ENCODE measurements at regions not wholly inside any gene's neighbourhood (a gene's known extent, or its start where the extent isn't known, plus 50 kb on each side); places are given as distances from the start of the nearest gene placed in this dataset.

GRCh38 chr6:168961264-168961656, 292.4 kb downstream of the THBS2 start:
- no peak for TF ChIP-seq CTCF (IDR thresholded peaks at IDR 0.05)
- no peak for TF ChIP-seq MYC (IDR thresholded peaks at IDR 0.05; ENCODE audit: borderline replicate concordance, low read length)
- TF ChIP-seq JUN (IDR thresholded peaks at IDR 0.05), result no peak
- TF ChIP-seq POLR2A (IDR thresholded peaks at IDR 0.05; ENCODE audit: low read length), result no peak
- TF ChIP-seq USF2 (IDR thresholded peaks at IDR 0.05), result no peak
- no peak for TF ChIP-seq MAX (IDR thresholded peaks at IDR 0.05)
- no peak for TF ChIP-seq HMGXB4 (CRISPR knock-in tag; IDR thresholded peaks at IDR 0.05; ENCODE audit: borderline replicate concordance)
- no peak for TF ChIP-seq MAFK (IDR thresholded peaks at IDR 0.05; ENCODE audit: partially characterized antibody)

All from A549 (cell line).